Hepatocyte (in vitro differentiated cells): ENCODE measurements at regions not wholly inside any gene's neighbourhood (a gene's known extent, or its start where the extent isn't known, plus 50 kb on each side); places are given as distances from the start of the nearest gene placed in this dataset.

Experiments
- EZH2 ChIP-seq: fragments of 200-600 bp; sonication (generic); IDR thresholded peaks from 2 replicates; pipeline ENCODE4 v1.6.1; 2016; ENCODE audit warnings: antibody characterized with exemption, mild to moderate bottlenecking, borderline replicate concordance
- EZH2phosphoT487 ChIP-seq: fragments of 200-600 bp; sonication (generic); IDR thresholded peaks from one replicate; pipeline ENCODE4 v1.6.1; 2018; ENCODE audit warnings: antibody characterized with exemption, mild to moderate bottlenecking, low read depth, moderate library complexity; ENCODE audit not compliant: unreplicated experiment, severe bottlenecking
- TF ChIP-seq, protein P1 (sequence below): fragments of 200-600 bp; sonication (generic); IDR thresholded peaks from 2 replicates; pipeline ENCODE4 v1.5.1; 2016; ENCODE audit warnings: antibody characterized with exemption, mild to moderate bottlenecking; ENCODE audit not compliant: poor library complexity

DNA sequence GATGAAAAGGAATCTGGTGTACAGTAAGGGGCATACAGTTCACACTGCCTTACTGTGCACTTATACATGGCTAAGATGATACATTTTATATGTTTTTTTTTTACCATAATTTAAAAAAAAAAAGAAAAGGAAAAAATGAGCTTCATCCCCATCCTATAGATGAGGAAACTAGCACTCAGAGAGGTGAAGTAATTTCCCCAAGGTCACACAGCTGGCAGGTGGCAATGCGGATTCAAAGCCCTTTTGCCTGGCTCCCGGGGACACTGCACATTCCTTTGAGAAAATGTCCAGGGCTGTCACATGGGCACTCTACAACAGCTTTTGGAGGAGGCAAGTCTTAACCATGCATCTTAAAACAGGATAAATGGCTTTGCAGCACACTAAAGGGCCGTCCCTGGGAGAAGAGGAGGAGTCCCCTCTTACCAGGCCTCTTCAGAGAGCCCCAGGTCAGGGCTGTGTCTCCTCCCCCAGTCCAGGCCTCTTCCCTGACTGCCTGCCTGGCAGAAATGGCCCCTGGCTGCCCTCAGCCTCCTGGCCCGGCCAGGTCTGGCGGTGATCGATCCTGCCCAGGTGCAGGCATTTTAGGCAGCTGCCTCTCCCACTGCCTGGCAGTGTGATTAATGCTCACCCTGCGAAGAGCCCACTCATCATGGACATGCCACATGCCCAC lies 95.1 kb upstream of the LINGO1 start:
- TF ChIP-seq, protein P1, sequence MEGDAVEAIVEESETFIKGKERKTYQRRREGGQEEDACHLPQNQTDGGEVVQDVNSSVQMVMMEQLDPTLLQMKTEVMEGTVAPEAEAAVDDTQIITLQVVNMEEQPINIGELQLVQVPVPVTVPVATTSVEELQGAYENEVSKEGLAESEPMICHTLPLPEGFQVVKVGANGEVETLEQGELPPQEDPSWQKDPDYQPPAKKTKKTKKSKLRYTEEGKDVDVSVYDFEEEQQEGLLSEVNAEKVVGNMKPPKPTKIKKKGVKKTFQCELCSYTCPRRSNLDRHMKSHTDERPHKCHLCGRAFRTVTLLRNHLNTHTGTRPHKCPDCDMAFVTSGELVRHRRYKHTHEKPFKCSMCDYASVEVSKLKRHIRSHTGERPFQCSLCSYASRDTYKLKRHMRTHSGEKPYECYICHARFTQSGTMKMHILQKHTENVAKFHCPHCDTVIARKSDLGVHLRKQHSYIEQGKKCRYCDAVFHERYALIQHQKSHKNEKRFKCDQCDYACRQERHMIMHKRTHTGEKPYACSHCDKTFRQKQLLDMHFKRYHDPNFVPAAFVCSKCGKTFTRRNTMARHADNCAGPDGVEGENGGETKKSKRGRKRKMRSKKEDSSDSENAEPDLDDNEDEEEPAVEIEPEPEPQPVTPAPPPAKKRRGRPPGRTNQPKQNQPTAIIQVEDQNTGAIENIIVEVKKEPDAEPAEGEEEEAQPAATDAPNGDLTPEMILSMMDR, result no peak
- TF ChIP-seq EZH2 (no peak), EZH2phosphoT487 (no peak)
